ENCODE measurements at regions not wholly inside any gene's neighbourhood (a gene's known extent, or its start where the extent isn't known, plus 50 kb on each side); places are given as distances from the start of the nearest gene placed in this dataset.
"Not testable (repeated sequence)": the region's sequence is repeated elsewhere in the genome, so short reads cannot be mapped to it uniquely, and the experiment has no call there.

DNA sequence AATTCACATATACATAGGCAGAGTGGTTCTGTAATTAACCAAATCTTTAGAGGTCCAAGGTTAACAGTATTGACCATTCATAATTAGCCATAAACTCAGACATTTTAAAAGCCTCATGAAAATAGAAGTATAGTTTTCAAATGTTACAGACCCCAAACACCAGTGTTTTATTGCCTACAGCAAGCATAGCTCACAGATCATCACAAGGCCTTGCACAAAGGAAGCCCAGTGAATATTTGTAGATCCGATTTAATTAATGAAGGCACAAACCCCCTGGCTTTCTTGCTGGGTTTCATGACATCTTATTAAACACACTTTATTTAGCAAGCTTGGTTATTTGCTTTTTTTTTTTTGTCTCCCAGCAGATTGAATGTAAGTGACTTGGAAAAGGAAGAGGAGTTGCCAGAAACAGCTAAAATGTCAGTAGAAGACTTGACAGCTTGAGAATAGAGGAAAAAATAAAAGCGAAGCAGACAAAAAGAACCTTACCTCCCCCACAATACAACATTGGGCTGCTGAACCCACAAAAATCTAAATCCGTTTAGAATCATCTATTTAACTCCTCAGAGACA, 283.9 kb upstream of the TNC start:
- DNase-seq (ENCODE audit: low spot score) = no peak

- DNase-seq (ENCODE audit: low spot score) = no peak
These were observed 285.8 kb upstream of the TNC start for GRCh38 chr9:115403753-115404152.

GRCh38 chr9:115404311-115404710, 286.4 kb upstream of the TNC start:
- DNase-seq (ENCODE audit: low spot score) = no peak

DNA sequence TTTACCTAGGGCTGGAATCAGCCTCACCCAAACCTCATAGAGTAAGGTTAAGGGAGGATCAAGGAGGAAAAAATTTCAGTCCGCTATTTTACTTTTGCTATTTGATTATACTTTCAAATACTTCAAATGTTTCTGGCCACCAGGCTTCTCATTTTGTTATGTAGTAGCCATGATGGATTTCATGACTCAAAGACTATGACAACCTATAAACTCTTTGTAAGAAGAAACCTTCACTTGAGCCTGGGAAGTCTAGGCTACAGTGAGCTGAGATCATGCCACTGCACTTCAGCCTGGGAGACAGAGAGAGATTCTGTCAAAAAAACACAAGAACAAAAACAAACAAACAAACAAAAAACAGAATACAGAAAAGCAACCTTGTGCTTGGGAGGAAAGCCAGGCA, 293.6 kb upstream of the TNC start:
- no peak for DNase-seq (ENCODE audit: low spot score)

DNA sequence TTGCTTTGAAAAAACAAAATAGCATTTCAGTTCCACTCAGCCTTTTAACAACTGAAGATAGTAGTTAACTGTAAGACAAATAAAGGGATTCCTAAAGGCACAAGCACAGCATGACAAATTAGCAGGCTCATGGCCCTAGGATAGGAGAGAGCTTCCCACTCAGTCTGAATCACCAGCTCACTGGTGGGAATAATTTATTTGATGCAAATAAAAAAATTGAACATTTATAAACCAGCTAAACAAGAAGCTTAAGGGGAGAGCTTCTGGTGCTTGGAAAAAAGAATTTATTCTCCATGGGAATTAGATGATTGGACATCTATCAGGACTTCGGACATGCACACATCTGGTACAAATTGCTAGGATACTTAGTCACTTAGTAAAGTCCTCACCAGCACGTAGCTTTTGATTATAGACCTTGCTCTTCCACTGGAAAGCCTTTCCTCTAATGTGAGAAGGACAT, 294.1 kb upstream of the TNC start:
- DNase-seq (ENCODE audit: low spot score) = no peak

DNA sequence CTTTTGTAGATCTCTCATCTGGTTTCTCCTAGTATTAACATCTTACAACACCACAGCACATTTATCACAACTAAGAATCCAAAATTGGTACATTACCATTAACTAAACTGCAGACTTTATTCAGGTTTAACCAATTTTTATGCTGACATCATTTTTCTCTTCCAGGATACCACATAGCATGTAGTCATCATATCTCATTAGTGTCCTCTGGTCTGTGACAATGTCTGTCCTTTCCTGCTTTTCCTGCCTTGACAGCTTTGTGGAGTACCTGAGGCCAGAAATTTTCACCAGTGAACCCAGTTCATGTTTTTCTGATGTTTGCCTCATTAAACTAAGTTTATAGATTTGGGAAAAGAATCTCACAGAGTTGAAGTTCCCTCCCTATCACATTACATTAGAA, 294.7 kb upstream of the TNC start:
- no peak for DNase-seq (ENCODE audit: low spot score)

DNA sequence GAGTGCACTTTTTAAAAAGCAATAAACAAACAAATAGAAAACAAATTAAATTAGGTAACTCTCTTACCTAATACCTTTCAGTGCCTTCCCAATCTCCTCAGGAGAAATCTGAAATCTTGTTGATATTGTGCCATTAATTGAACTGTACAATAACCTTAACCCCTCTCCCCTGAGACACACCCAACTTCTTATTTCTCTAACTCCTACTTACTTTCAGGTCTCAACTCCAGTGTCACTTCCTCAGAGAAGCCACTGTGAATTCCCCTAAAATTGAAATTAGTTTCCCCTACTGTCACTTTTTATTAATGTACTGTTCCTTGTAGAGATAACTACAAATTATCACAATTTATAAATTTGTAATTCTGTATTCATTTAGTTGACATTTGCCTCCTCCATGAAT, 295.3 kb upstream of the TNC start:
- no peak for DNase-seq (ENCODE audit: low spot score)

DNA sequence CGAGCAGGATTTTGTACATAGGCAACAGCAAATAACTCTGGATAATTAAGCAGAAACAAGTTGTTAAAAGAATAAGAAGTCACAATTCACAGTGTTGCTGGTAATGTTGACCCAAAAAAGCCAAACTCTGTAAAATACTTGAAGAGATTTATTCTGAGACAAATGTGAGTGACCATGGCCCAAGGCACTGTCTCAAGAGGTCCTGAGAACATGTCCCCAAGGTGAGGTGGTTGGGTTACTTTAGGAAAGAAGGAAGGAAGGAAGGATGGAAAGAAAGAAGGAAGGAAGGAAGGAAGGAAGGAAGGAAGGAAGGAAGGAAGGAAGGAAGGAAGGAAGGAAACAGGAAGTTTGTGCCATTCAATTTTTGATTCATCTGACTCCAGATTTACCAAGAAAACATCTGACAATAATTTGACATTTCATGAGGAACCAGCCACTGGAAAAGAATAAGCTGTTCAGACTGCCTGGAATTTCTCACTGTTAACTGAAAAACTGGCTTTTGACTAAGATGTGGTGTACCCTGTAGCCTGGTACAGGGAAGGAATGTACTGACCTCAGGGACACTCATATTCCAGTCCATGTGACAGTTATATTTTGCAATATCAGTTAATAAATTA, 295.9 kb upstream of the TNC start:
- DNase-seq (ENCODE audit: low spot score) = no peak

GRCh38 chr9:115414561-115414960, 296.6 kb upstream of the TNC start:
- no peak for DNase-seq (ENCODE audit: low spot score)

DNA sequence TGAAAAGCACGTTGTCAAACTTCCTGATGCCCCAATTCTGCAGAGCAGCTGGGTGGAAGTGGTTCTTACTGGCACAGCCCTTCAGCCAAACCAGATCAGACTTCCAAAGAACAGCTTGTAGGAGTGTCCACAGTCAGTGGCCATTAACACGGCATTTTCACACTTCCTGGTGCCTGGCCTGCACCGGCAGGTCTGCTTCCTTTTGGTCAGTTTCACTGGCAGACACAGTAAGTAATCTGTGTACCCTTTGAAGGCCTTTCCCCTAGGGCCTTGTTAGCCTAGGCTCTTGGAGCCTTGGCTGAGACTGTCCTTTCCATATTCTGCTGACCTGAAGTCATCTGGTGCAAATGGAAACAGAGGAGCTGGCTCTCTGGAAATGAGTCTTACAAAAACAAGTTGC, 297.5 kb upstream of the TNC start:
- DNase-seq (ENCODE audit: low spot score) = no peak

DNA sequence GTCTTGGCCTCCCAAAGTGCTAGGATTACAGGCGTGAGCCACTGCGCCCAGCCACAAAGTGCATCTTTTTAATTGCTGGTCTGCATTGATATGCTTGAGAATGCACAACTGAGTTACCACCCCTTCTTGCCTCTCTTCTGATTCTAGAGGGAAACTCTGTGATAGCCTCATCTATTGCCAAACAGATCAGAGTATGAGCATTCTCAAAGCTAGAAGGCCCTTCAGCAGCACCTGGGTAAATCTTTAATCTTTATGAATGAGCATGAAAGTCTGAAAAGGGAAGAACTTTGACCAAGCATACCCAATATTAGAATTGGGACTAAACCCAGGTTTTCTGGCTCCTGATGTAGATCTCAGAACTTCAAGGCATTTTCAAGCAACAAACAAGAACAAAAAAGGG, 298.3 kb upstream of the TNC start:
- no peak for DNase-seq (ENCODE audit: low spot score)

- not testable (repeated sequence) for DNase-seq (ENCODE audit: low spot score)
These were observed 300.2 kb upstream of the TNC start for GRCh38 chr9:115418181-115418580.

- no peak for DNase-seq (ENCODE audit: low spot score)
These were observed 305.0 kb upstream of the TNC start for GRCh38 chr9:115422932-115423440.

GRCh38 chr9:115423646-115424045, 305.7 kb upstream of the TNC start:
- no peak for DNase-seq (ENCODE audit: low spot score)

GRCh38 chr9:115425601-115426000, 307.6 kb upstream of the TNC start:
- no peak for DNase-seq (ENCODE audit: low spot score)

- no peak for DNase-seq (ENCODE audit: low spot score)
These were observed 319.5 kb upstream of the TNC start for GRCh38 chr9:115437418-115437817.

DNA sequence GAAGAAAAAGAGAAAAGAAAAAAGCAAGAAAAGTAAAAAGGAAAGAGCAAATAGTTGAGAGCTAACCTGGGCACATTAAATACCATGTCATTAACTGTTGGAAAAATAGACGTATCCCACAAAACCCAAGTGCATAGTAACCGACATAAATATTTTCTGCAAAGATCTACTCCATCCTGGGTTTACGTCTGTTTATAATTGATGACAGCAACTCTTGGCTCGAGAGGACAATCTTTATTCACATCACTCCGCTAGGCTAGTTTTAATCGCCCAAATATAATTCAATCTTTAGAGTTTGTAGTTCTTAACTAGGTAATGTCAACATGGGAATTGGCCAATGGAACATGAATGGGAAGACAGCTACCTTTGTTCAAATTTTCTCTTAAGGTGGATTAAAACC, 321.7 kb upstream of the TNC start:
- DNase-seq (ENCODE audit: low spot score) = no peak

DNA sequence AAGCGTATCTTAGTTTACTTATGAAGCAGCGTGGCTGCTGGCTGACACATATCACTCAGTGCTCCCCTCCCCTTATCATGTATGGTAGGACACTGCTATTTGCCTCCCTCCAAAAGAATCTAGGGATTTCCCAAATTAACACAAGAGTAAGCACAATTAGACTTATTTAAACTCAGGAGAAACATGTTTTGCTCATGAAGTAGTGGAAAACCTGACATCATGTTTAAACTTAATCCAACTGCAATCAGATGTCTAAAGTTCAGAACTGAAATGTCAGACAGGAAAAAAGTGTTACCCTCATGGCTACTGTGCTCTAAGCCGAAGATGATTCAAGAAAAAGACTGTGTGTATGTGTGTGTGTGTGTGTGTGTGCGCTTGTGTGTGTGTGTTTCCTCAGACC, 324.1 kb upstream of the TNC start:
- no peak for DNase-seq (ENCODE audit: low spot score)

GRCh38 chr9:115443890-115444289, 325.9 kb upstream of the TNC start:
- DNase-seq (ENCODE audit: low spot score) = no peak

- no peak for DNase-seq (ENCODE audit: low spot score)
These were observed 327.0 kb upstream of the TNC start for GRCh38 chr9:115444959-115445358.

DNA sequence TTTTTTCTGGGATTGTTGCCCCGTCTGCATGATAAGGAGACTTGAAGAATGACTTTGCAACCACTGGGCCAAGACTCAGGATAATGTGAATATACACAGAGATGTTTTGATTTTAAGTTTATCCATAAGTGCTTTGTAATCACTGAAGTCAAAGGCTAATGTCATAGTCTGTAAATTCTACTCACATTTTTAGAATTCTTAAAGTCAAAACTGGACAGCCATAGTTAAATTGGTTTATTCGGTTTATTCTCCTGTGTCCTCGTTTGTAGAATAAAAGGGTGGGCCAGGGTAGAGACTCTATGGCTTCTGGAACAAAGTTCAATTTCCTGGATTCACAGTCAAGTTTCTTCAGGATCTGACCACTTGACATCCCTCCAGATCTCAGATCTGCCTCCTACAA, 327.7 kb upstream of the TNC start:
- DNase-seq (ENCODE audit: low spot score) = no peak

- no peak for DNase-seq (ENCODE audit: low spot score)
These were observed 338.6 kb upstream of the TNC start for GRCh38 chr9:115456515-115456914.

GRCh38 chr9:115461280-115461679, 343.3 kb upstream of the TNC start:
- no peak for DNase-seq (ENCODE audit: low spot score)

- DNase-seq (ENCODE audit: low spot score) = no peak
These were observed 344.7 kb upstream of the TNC start for GRCh38 chr9:115462623-115463022.
